ENCODE measurements at regions not wholly inside any gene's neighbourhood (a gene's known extent, or its start where the extent isn't known, plus 50 kb on each side); places are given as distances from the start of the nearest gene placed in this dataset.

DNA sequence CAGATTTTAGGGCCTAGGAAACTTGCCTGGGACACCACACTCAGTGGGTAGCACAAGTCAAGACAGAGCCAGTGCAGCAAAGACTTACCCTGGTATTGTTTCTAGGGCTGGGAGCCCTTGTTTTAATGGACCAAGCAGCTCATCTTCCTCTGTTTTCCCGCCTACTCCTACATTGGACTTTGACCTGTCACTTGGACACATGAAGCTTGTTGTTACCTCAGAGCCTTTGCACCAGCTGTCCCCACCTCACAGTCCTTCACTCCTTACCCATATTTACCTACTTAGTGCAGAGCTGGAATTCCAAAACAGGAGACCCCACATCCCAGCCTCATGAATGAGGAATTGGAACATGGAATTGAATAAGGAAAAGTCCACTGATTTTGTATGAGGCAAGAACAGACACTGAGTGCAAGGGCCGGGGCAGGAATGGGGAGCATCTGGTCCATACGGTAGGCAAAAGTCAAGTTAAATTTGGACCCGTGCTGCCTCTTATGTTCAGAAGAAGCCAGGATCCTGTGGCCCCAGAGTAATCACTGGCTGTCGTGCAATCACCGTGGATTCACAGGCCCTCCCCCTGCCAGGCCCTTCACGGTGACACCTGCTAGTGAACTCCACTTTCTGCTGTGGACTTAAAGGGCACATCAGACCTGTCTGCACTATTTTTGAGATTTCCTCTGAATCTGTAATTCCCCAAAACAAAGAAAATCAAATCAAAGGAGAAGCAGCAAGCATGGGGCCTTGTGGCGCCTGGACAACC, 236.9 kb upstream of the PMEPA1 start:
- TF ChIP-seq, protein P1, sequence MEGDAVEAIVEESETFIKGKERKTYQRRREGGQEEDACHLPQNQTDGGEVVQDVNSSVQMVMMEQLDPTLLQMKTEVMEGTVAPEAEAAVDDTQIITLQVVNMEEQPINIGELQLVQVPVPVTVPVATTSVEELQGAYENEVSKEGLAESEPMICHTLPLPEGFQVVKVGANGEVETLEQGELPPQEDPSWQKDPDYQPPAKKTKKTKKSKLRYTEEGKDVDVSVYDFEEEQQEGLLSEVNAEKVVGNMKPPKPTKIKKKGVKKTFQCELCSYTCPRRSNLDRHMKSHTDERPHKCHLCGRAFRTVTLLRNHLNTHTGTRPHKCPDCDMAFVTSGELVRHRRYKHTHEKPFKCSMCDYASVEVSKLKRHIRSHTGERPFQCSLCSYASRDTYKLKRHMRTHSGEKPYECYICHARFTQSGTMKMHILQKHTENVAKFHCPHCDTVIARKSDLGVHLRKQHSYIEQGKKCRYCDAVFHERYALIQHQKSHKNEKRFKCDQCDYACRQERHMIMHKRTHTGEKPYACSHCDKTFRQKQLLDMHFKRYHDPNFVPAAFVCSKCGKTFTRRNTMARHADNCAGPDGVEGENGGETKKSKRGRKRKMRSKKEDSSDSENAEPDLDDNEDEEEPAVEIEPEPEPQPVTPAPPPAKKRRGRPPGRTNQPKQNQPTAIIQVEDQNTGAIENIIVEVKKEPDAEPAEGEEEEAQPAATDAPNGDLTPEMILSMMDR (conservative IDR thresholded peaks at IDR 0.05; ENCODE audit: low read depth, low read length): no peak
- TF ChIP-seq EZH2 (IDR thresholded peaks at IDR 0.05; ENCODE audit: low read length, unreplicated experiment): no peak
